ENCODE measurements at regions not wholly inside any gene's neighbourhood (a gene's known extent, or its start where the extent isn't known, plus 50 kb on each side); places are given as distances from the start of the nearest gene placed in this dataset.

- H3K9me3 ChIP-seq: no peaks in the 10 kb centered on the region
- intact Hi-C loops (cut with DNase I): no loop called here
- DNase-seq: no peak
- H3K36me3 ChIP-seq: no peaks in the 10 kb centered on the region
- no peak for TF ChIP-seq POLR2A (IDR thresholded peaks at IDR 0.05)
- no peak for TF ChIP-seq CTCF (IDR thresholded peaks at IDR 0.05)
- no peak overlapping the region for H3K27ac ChIP-seq
- no peaks in the 10 kb centered on the region for H3K4me1 ChIP-seq
- no peak overlapping the region for H3K4me3 ChIP-seq (replicated peaks in 1 of 3)
- H3K27me3 ChIP-seq: no peaks in the 10 kb centered on the region
Observed at GRCh38 chr7:125459038-125459437, 529.4 kb upstream of the POT1 start.

- H3K27me3 ChIP-seq: no peaks in the 10 kb centered on the region
- intact Hi-C loops (cut with DNase I): no loop called here
Observed at GRCh38 chr7:125450749-125451148, 521.1 kb upstream of the POT1 start.

GRCh38 chr7:125445836-125446235 lies 516.2 kb upstream of the POT1 start:
- TF ChIP-seq CTCF (IDR thresholded peaks at IDR 0.05): no peak
- no peak for TF ChIP-seq POLR2A (IDR thresholded peaks at IDR 0.05)
- no peaks in the 10 kb centered on the region for H3K36me3 ChIP-seq
- DNase-seq: no peak
- H3K27me3 ChIP-seq: no peaks in the 10 kb centered on the region
- WGBS, 2 donors: 79 to 81% methylated on average over 3 of the region's 3 CpGs
- H3K9me3 ChIP-seq: no peaks in the 10 kb centered on the region
- no peaks in the 10 kb centered on the region for H3K4me1 ChIP-seq
- H3K27ac ChIP-seq: no peak overlapping the region
- no peak overlapping the region for H3K4me3 ChIP-seq (replicated peaks in 1 of 3)
- intact Hi-C loops (cut with DNase I): no loop called here

More at GRCh38 chr7:125450749-125451148, 521.1 kb upstream of the POT1 start:
- TF ChIP-seq CTCF (IDR thresholded peaks at IDR 0.05): no peak
- TF ChIP-seq POLR2A (IDR thresholded peaks at IDR 0.05): no peak
- no peak overlapping the region for H3K27ac ChIP-seq
- no peak overlapping the region for H3K4me3 ChIP-seq (replicated peaks in 1 of 3)
- no peak for DNase-seq
- no peaks in the 10 kb centered on the region for H3K4me1 ChIP-seq
- no peaks in the 10 kb centered on the region for H3K36me3 ChIP-seq
- H3K9me3 ChIP-seq: no peaks in the 10 kb centered on the region

- WGBS, 2 donors: 76 to 85% methylated on average over 1 of the region's 1 CpG
- Histone ChIP-seq H3K4me3 (replicated peaks in 1 of 3) (no peak overlapping the region), H3K27me3 (no peaks in the 10 kb centered on the region), H3K4me1 (no peaks in the 10 kb centered on the region), H3K9me3 (no peaks in the 10 kb centered on the region), H3K27ac (no peak overlapping the region), H3K36me3 (no peaks in the 10 kb centered on the region)
- intact Hi-C loops (cut with DNase I): no loop called here
- DNase-seq: no peak
- TF ChIP-seq POLR2A (IDR thresholded peaks at IDR 0.05): no peak
- TF ChIP-seq CTCF (IDR thresholded peaks at IDR 0.05): no peak
Observed at GRCh38 chr7:125444864-125445263, 515.2 kb upstream of the POT1 start.

GRCh38 chr7:125436220-125436619 lies 506.6 kb upstream of the POT1 start:
- no peak overlapping the region for H3K27ac ChIP-seq
- H3K4me3 ChIP-seq (replicated peaks in 1 of 3): no peak overlapping the region
- no peak for TF ChIP-seq POLR2A (IDR thresholded peaks at IDR 0.05)
- TF ChIP-seq CTCF (IDR thresholded peaks at IDR 0.05): no peak
- H3K9me3 ChIP-seq: no peaks in the 10 kb centered on the region
- no peaks in the 10 kb centered on the region for H3K27me3 ChIP-seq
- H3K36me3 ChIP-seq: no peaks in the 10 kb centered on the region
- 96 to 100% methylated on average over 1 of the region's 1 CpG for WGBS, 2 donors
- intact Hi-C loops (cut with DNase I): no loop called here
- no peak for DNase-seq
- no peaks in the 10 kb centered on the region for H3K4me1 ChIP-seq

Data from thyroid gland (tissue), 4 donors.